GM19463 (cell line): ENCODE measurements at regions not wholly inside any gene's neighbourhood (a gene's known extent, or its start where the extent isn't known, plus 50 kb on each side); places are given as distances from the start of the nearest gene placed in this dataset.

Source experiments
- ATAC-seq: cut with Tn5 transposase; IDR thresholded peaks from one replicate; pipeline ENCODE4 v1.9.1; 2021; ENCODE audit warnings: mild to moderate bottlenecking, moderate library complexity; ENCODE audit not compliant: unreplicated experiment

DNA sequence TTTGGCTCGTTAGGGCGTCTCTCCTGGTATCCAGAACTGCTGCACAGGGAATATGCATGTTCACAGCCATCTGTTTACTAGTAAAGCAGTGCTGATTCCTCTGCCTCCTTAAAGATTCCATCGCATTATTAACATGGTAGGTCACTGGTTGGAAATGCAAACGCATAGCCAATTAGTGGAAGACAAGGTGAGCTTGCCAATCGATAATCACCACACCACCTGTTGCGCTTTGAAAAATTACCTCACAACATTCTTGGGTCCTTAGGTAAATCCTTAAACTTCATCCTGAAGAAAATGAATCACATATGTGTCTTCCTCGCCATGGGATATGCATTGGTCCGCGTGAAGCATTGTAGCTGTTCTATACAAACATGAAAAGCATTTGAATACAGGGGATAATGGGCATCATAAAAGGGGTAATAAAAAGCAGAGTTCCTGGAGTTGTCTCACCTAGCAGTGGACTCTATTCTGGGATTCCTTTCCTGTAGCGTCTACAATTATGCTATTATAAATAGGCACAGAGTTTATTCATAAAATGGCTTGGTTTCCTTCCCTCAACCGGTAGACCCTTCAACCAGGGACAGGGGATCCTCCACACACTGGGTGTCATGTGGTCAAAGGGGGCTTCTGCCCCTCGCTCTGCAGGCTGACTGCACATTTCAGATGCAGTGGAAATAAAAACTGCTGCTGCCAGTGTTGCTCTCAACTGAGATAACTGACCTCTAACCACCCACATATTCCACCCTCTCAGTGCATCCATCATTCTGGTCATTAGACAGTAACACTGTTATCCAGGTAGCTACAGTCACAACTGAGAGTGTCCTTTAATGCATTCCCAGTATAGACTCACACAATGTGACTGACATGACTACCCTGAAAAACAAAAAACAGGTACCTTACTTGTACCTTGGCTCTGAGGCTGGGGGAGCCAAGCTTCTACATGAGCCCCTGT is 389.2 kb upstream of the NFE2L3 start:
- ATAC-seq = no peak

DNA sequence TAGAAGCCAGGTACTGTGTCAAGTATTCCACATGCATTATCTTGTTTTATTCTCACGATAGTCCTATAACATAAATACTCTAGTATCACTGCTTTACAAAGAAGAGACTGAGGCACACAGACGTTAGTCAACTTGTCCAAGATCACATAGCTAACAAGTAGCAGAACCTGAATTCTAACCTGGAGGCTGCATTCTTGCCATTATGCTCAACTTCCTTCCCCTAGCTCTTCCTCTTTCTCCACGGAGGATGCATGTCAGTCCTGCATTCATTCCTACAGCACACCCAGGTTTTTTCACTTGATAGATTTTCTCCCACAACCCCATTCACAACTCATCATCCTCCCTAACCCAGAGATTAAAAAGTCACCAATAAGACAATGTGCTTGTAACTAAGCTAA is 388.5 kb upstream of the NFE2L3 start:
- ATAC-seq = no peak

DNA sequence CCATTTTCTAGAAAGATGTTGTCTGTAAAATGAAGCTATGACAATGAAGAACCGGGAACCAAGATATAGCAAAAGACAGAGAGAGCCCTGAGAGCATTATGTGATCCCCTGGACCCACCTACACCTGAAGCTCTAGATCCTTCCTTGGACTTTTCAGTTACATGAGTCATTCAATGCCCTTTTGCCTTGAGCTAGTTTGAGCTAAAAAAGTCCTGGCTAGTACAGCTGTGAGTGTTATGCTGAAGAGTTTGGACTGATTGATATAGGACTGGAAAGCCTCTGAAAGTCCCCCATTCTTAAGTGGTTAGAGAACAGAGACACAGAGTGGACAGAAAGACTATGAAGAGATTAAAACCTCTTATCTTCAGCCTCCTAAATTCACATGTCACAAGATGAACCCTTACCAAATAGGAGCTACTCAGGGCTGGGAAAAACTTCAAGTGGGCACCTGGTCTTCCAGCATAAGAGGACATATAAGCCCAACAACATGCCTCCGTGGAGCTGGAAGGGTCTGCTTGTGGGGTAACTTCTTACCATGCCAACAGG is 386.8 kb upstream of the NFE2L3 start:
- no peak for ATAC-seq

DNA sequence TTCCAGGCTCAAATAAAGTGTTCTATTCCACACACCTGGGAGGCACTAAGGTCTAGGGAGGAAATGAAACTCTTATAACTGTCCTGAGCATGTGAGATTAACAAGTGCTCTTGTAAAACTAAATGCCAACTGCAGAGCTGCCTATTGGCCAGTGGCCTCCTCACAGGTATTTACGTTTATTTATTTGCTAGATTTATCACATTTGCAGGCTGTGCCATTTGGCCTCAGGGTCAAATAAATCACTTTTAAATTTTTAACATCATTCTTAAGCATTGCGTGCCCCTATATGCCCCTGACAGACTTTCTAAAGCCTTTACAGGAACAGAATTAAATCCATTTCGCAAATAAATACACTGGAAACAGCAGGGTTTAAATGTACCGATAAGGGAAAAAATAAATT is 381.8 kb upstream of the NFE2L3 start:
- no peak for ATAC-seq

- ATAC-seq = no peak
Measured at GRCh38 chr7:25770670-25771069, 381.3 kb upstream of the NFE2L3 start.

GRCh38 chr7:25771491-25771890 is 380.5 kb upstream of the NFE2L3 start:
- ATAC-seq = no peak

GRCh38 chr7:25772802-25773201 is 379.2 kb upstream of the NFE2L3 start:
- ATAC-seq = no peak

DNA sequence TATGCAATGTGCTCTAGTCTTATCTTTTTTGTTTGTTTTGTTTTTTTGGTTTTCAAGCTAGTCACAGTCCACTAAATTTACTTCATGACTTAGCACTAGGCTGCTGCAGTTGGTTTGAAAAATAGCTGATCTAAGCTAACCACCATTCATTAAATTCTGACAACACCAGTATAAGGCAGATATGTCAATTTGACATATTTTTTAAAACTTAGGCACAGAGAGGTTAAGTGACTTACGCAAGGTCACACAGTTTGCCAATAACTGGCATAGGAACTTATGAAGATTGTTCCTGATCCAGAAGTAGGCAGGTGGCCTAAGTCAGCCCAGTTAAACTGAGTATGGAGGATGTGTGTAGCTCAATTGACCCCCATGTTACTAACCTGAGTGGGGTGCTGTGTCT is 377.3 kb upstream of the NFE2L3 start:
- no peak for ATAC-seq

DNA sequence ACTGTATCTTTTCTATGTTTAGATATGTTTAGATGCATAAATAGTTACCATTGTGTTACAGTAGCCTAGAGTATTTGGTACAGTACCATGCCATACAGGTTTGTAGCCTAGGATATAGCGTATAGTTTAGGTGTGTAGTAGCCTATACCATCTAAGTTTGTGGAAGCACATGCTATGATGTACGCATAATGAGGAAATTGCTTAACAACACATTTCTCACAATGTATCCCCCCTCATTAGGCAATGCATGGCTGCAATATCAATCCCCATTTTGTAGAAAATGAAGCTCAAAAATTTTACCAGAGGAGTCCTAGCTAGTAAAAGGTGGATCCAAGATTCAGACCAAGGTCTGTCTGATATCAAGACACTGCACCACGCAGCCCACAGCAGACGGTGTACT is 376.4 kb upstream of the NFE2L3 start:
- no peak for ATAC-seq

- no peak for ATAC-seq
Measured at GRCh38 chr7:25775999-25776743, 375.8 kb upstream of the NFE2L3 start.

DNA sequence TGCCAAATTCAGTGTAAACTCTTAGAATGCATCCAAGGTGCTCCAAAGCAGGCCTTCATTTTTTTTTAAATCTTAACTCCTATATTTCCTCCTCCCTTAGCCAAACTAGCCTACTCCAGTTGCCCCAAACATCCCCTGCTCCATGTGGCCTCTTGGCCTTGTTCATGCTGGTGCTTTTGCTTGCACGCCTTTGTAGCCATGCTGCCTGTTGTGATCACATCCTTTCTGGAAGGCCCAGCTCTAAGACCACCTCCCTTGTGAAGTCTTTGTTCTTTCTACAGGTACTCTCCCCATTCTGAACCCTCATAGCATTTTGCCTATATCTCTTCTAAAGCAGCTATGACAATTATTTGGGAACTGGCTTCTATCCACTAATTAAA is 375.3 kb upstream of the NFE2L3 start:
- ATAC-seq = no peak

- no peak for ATAC-seq
Measured at GRCh38 chr7:25777969-25778708, 373.9 kb upstream of the NFE2L3 start.

GRCh38 chr7:25779002-25779546 is 372.9 kb upstream of the NFE2L3 start:
- ATAC-seq = no peak

- no peak for ATAC-seq
Measured at GRCh38 chr7:25780904-25781303, 371.1 kb upstream of the NFE2L3 start.

GRCh38 chr7:25781704-25782103 is 370.3 kb upstream of the NFE2L3 start:
- no peak for ATAC-seq

DNA sequence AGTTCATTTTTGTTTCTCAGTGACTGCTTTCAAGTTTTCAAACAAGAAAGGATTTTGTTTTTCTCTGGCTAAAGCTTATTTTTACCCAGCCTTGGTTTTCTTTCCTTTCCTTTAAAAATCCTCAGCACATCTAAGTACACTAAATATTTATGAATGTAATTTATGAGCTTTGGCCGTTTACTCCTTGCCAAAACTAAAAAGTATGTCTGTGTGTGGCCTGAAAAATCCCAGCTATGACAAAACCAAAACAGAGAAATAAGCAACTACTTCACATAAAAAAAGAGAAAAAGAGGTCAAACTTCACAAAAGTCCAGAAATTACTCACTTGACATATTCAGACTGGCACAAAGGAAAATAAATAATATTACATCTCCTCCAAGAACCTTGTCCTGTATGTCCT is 365.1 kb upstream of the NFE2L3 start:
- no peak for ATAC-seq

GRCh38 chr7:25787336-25787735 is 364.7 kb upstream of the NFE2L3 start:
- no peak for ATAC-seq

GRCh38 chr7:25788371-25788770 is 363.6 kb upstream of the NFE2L3 start:
- ATAC-seq = no peak

DNA sequence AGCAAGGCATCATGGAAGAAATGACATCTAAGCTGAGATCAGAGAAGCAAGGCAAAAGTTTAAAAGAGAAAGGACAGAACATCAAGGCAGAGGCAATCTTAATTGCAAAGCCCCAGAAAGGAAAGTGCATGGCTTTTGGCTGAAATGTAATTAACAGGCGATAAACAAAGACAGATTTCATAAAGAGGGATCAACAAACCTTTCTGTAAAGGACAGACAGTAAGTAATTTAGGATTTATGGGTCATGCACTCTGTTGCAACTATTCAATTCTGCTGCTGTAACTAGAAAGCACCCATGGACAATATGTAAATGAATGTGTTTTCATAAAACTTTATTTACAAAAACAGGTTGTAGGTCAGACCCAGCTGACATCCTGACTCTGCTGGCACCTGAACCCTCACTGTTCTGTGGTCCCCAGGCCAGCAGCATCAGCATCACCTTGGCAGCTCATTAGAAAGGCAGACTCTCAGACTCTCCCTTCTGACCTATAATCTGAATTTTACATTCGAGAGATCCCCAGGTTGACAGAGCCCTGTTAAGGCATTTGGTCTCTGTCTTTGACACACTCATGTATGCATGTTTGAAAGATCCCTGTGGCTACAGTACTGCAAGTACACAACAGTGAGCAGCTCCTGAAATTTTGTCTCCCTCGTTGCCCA is 362.9 kb upstream of the NFE2L3 start:
- ATAC-seq = no peak
